Neural cell (in vitro differentiated cells): ENCODE measurements at regions not wholly inside any gene's neighbourhood (a gene's known extent, or its start where the extent isn't known, plus 50 kb on each side); places are given as distances from the start of the nearest gene placed in this dataset.

Source experiments
- H2AFZ ChIP-seq: fragments of 200-600, 300-800 bp; sonication (generic), shearing (Covaris generic); 2 replicates; pipeline ENCODE4 v1.6.0; 2014; ENCODE audit warnings: low read depth, mild to moderate bottlenecking, antibody characterized with exemption, low read length, moderate library complexity
- H3F3A ChIP-seq: fragments of 200-600 bp; shearing (Covaris generic); 2 replicates; pipeline ENCODE4 v1.6.1; 2016; ENCODE audit warnings: mild to moderate bottlenecking, moderate library complexity, mixed read lengths, antibody characterized with exemption, low read length; ENCODE audit not compliant: insufficient read depth, poor library complexity, severe bottlenecking
- H3K27ac ChIP-seq: fragments of 200-600, 300-800 bp; sonication (generic), shearing (Covaris generic); 2 replicates; pipeline ENCODE4 v1.5.1; 2014; ENCODE audit warnings: mild to moderate bottlenecking, low read length, moderate library complexity
- H3K27me3 ChIP-seq: fragments of 300-800, 200-600 bp; sonication (generic), shearing (Covaris generic); 2 replicates; pipeline ENCODE4 v1.6.0; 2014; ENCODE audit warnings: mild to moderate bottlenecking, low read depth, low read length, moderate library complexity; ENCODE audit not compliant: insufficient read depth
- H3K36me3 ChIP-seq: fragments of 300-800, 200-600 bp; sonication (generic), shearing (Covaris generic); 2 replicates; pipeline ENCODE4 v1.5.1; 2014; ENCODE audit warnings: mild to moderate bottlenecking, antibody characterized with exemption, low read length, moderate library complexity; ENCODE audit not compliant: insufficient read depth
- H3K4me2 ChIP-seq: fragments of 300-800, 200-600 bp; sonication (generic), shearing (Covaris generic); 2 replicates; pipeline ENCODE4 v1.6.0; 2014; ENCODE audit warnings: mild to moderate bottlenecking, low read length
- H3K4me3 ChIP-seq: fragments of 300-800, 200-600 bp; sonication (generic), shearing (Covaris generic); 2 replicates; pipeline ENCODE4 v1.5.1; 2014; ENCODE audit warnings: mild to moderate bottlenecking, low read length, moderate library complexity
- H3K79me2 ChIP-seq: fragments of 200-600 bp; shearing (Covaris generic); replicated peaks from 2 replicates; pipeline ENCODE4 v1.6.0; 2014; ENCODE audit warnings: mild to moderate bottlenecking, low read length, moderate library complexity; ENCODE audit not compliant: insufficient read depth
- H3K9ac ChIP-seq: fragments of 300-800, 200-600 bp; sonication (generic), shearing (Covaris generic); 2 replicates; pipeline ENCODE4 v1.6.1; 2016; ENCODE audit warnings: mild to moderate bottlenecking, low read length, mixed read lengths
- H3K9me2 ChIP-seq: fragments of 200-600 bp; shearing (Covaris generic); 2 replicates; pipeline ENCODE4 v1.6.1; 2016; ENCODE audit warnings: mild to moderate bottlenecking, low read length, mixed read lengths; ENCODE audit not compliant: insufficient read depth
- H3K9me3 ChIP-seq: fragments of 200-600, 300-800 bp; sonication (generic), shearing (Covaris generic); 2 replicates; pipeline ENCODE4 v1.6.1; 2016; ENCODE audit warnings: mild to moderate bottlenecking, mixed run types, low read length, moderate library complexity, mixed read lengths
- H4K20me1 ChIP-seq: fragments of 200-600 bp; shearing (Covaris generic); 2 replicates; pipeline ENCODE4 v1.6.1; 2016; ENCODE audit warnings: mild to moderate bottlenecking, mixed run types; ENCODE audit not compliant: insufficient read depth
- CTCF ChIP-seq: fragments of 450-650 bp; IDR thresholded peaks from 2 replicates; pipeline ENCODE4 v1.5.1; 2014; ENCODE audit warnings: antibody characterized with exemption, mild to moderate bottlenecking, moderate library complexity; ENCODE audit not compliant: poor library complexity, severe bottlenecking
- EP300 ChIP-seq: fragments of 450-650 bp; conservative IDR thresholded peaks from 2 replicates; pipeline ENCODE4 v1.6.1; 2014; ENCODE audit warnings: antibody characterized with exemption, mild to moderate bottlenecking, moderate library complexity; ENCODE audit not compliant: poor library complexity, severe bottlenecking
- EZH2 ChIP-seq: fragments of 200-600, 300-800 bp; shearing (Covaris generic), sonication (generic); IDR thresholded peaks from 2 replicates; pipeline ENCODE4 v1.6.1; 2014; ENCODE audit warnings: antibody characterized with exemption, low read length, borderline replicate concordance, mild to moderate bottlenecking; ENCODE audit not compliant: insufficient read depth, poor library complexity, severe bottlenecking
- MXI1 ChIP-seq: fragments of 450-650 bp; conservative IDR thresholded peaks from 2 replicates; pipeline ENCODE4 v1.6.1; 2014; ENCODE audit warnings: antibody characterized with exemption, mild to moderate bottlenecking; ENCODE audit not compliant: poor library complexity, severe bottlenecking
- POLR2AphosphoS5 ChIP-seq: IDR thresholded peaks from 2 replicates; pipeline ENCODE4 v1.6.1; 2012
- RAD21 ChIP-seq: fragments of 450-650 bp; conservative IDR thresholded peaks from 2 replicates; pipeline ENCODE4 v1.6.1; 2014; ENCODE audit warnings: antibody characterized with exemption, mild to moderate bottlenecking, moderate library complexity
- REST ChIP-seq: IDR thresholded peaks from 2 replicates; pipeline ENCODE4 v1.6.1; 2012; ENCODE audit warnings: borderline replicate concordance
- SMC3 ChIP-seq: fragments of 450-650 bp; conservative IDR thresholded peaks from 2 replicates; pipeline ENCODE4 v1.6.1; 2014; ENCODE audit warnings: antibody characterized with exemption, mild to moderate bottlenecking, moderate library complexity; ENCODE audit not compliant: poor library complexity
- TAF1 ChIP-seq: IDR thresholded peaks from 2 replicates; pipeline ENCODE4 v1.6.1; 2012; ENCODE audit warnings: low read depth

- Histone ChIP-seq H3K9ac (no peak overlapping the region), H3K36me3 (no peaks in the 10 kb centered on the region), H3K9me2 (no peaks in the 10 kb centered on the region), H3K27me3 (no peaks in the 10 kb centered on the region), H3K27ac (no peak overlapping the region), H2AFZ (no peak overlapping the region), H3K4me2 (no peak overlapping the region), H3K4me3 (peak overlapping the region; percentile 28), H3F3A (no peaks in the 10 kb centered on the region), H3K79me2 (no peaks in the 10 kb centered on the region), H4K20me1 (no peaks in the 10 kb centered on the region), H3K9me3 (no peaks in the 10 kb centered on the region)
- TF ChIP-seq REST: no peak
- TF ChIP-seq CTCF: no peak
- TF ChIP-seq EP300: peak; percentile 84
- TF ChIP-seq EZH2: no peak
- peak; percentile 55 for TF ChIP-seq MXI1
- TF ChIP-seq RAD21: no peak
- TF ChIP-seq POLR2AphosphoS5: peak; percentile 76
- TF ChIP-seq SMC3: no peak
Observed at GRCh38 chr7:45978010-45978681, 57.1 kb upstream of the IGFBP3 start.

GRCh38 chr7:45977256-45977780 lies 56.2 kb upstream of the IGFBP3 start:
- no peak overlapping the region for H2AFZ ChIP-seq
- H4K20me1 ChIP-seq: no peaks in the 10 kb centered on the region
- no peaks in the 10 kb centered on the region for H3K27me3 ChIP-seq
- no peak overlapping the region for H3K27ac ChIP-seq
- H3K4me2 ChIP-seq: no peak overlapping the region
- no peaks in the 10 kb centered on the region for H3K79me2 ChIP-seq
- no peaks in the 10 kb centered on the region for H3F3A ChIP-seq
- no peaks in the 10 kb centered on the region for H3K36me3 ChIP-seq
- no peak overlapping the region for H3K9ac ChIP-seq
- TF ChIP-seq CTCF: no peak
- no peak for TF ChIP-seq EZH2
- no peak for TF ChIP-seq TAF1
- no peak for TF ChIP-seq REST
- no peak for TF ChIP-seq POLR2AphosphoS5
- TF ChIP-seq RAD21: no peak
- TF ChIP-seq MXI1: no peak
- TF ChIP-seq SMC3: no peak
- TF ChIP-seq EP300: no peak
- H3K9me2 ChIP-seq: no peaks in the 10 kb centered on the region
- no peak overlapping the region for H3K4me3 ChIP-seq
- no peaks in the 10 kb centered on the region for H3K9me3 ChIP-seq
